Activated CD8-positive, alpha-beta T cell treated with anti-CD3 and anti-CD28 coated beads, Interleukin-2, amount 10 ng/mL, durations not matched to agents 7 days and 5 days (primary cell): ENCODE measurements at regions not wholly inside any gene's neighbourhood (a gene's known extent, or its start where the extent isn't known, plus 50 kb on each side); places are given as distances from the start of the nearest gene placed in this dataset.

Experiments used
- ATAC-seq: fragments of 150-1000 bp; cut with Tn5 transposase; one replicate; pipeline ENCODE4 v1.10.0; 2021; ENCODE audit warnings: moderate library complexity
- CTCF ChIA-PET: fragments of 350-600 bp; sonication (Branson Sonifier 250); formaldehyde crosslinking; loops from one replicate; lab custom pipeline; 2021; ENCODE audit warnings: antibody characterized with exemption; lab: Charles Lee
- POLR2A ChIA-PET: fragments of 350-600 bp; sonication (Branson Sonifier 250); formaldehyde crosslinking; loops from one replicate; lab custom pipeline; 2021; ENCODE audit warnings: antibody characterized with exemption; lab: Charles Lee
- DNase-seq: peaks from one replicate; pipeline ENCODE4 v3.0.0-alpha.2; 2020
- H3K27ac Mint-ChIP-seq: one replicate; pipeline ENCODE4 v1.8.0; 2021; ENCODE audit warnings: mild to moderate bottlenecking, mixed read lengths
- H3K27me3 Mint-ChIP-seq: one replicate; pipeline ENCODE4 v1.8.0; 2021; ENCODE audit warnings: low read depth, mixed read lengths
- H3K36me3 Mint-ChIP-seq: one replicate; pipeline ENCODE4 v1.8.0; 2021; ENCODE audit warnings: low read depth, mixed read lengths
- H3K4me1 Mint-ChIP-seq: one replicate; pipeline ENCODE4 v1.8.0; 2021; ENCODE audit warnings: low read depth, mixed read lengths
- H3K4me3 Mint-ChIP-seq: one replicate; pipeline ENCODE4 v1.8.0; 2021; ENCODE audit warnings: mild to moderate bottlenecking, mixed read lengths
- H3K9me3 Mint-ChIP-seq: one replicate; pipeline ENCODE4 v1.8.0; 2022; ENCODE audit warnings: mixed read lengths; ENCODE audit not compliant: insufficient read depth

DNA sequence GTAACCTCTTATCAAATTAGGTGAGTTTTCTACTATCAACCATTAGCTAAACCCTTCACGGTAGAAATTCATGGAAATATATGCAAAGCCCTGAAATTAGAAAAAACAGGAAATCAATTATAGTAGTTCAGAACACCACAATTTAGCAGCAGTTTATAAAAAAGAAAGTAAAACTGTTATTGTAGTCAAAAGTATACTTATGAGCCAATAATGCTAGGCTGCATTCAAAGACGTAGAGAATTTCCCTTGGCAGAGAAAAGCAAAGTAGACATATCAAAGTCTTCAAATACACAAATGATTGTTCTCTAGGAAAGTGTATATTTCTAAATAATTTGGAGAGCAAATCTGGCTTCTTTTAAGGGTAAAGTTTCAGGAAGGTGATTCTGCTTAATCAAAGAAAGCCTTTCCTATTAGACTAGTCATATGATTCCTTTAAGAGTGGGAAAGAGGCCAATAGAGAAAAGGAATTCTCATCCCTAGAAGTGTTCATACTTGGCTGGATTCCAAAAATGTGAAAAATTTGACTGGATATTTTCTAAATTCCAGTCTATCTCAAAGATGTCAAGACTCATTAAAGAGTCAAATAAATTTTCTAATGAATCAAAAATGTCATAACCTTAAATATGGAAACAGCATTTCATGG lies 185.5 kb downstream of the SMC2 start:
- no peak for ATAC-seq
- Mint-ChIP-seq H3K27ac (no peak overlapping the region), H3K4me1 (no peaks in the 10 kb centered on the region), H3K36me3 (no peaks in the 10 kb centered on the region), H3K9me3 (no peaks in the 10 kb centered on the region), H3K27me3 (no peaks in the 10 kb centered on the region), H3K4me3 (no peak overlapping the region)
- no peak for DNase-seq
- ChIA-PET CTCF (no interaction called here), POLR2A (no interaction called here)

DNA sequence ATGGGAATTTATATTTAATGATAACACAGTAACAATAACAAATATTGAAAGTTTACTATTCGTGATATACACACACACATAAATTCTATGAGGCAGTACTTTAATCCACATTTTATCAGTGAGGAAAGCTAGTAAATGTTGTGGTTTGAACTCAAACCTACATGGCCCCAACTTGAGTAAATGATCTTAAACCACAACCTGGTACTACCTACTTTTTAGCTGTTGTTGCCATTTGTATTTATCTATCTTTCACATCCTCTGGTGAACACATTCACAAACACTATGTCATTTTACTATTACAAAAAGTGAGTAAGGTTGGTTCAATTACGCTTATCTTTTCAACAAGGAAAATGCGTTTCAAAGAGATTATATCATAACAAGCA lies 186.1 kb downstream of the SMC2 start:
- ATAC-seq (no peak), DNase-seq (no peak)
- no peaks in the 10 kb centered on the region for H3K9me3 Mint-ChIP-seq
- no peak overlapping the region for H3K4me3 Mint-ChIP-seq
- no peaks in the 10 kb centered on the region for H3K36me3 Mint-ChIP-seq
- no peaks in the 10 kb centered on the region for H3K27me3 Mint-ChIP-seq
- H3K4me1 Mint-ChIP-seq: no peaks in the 10 kb centered on the region
- ChIA-PET CTCF (no interaction called here), POLR2A (no interaction called here)
- no peak overlapping the region for H3K27ac Mint-ChIP-seq

DNA sequence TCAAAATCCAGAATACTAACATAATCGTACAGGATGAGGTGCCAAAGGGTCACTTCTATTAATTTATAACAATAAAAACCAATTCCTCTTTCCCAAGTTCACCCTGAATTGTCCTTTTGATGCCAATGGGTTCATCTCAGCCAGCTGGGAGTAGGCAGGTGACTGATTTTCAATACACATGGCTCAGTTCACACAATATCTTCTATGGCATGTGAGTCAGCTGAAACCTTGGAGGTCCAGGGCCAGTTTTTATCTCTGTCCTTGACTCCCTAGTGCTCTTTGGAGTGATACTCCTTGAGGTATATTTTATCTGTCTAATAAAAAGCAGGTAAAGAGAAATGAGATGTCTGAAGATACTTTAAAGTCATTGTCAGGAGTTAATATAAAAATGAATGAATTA lies 186.6 kb downstream of the SMC2 start:
- no peak overlapping the region for H3K27ac Mint-ChIP-seq
- POLR2A ChIA-PET: no interaction called here
- H3K9me3 Mint-ChIP-seq: no peaks in the 10 kb centered on the region
- no peaks in the 10 kb centered on the region for H3K27me3 Mint-ChIP-seq
- H3K4me1 Mint-ChIP-seq: no peaks in the 10 kb centered on the region
- DNase-seq (no peak), ATAC-seq (no peak)
- H3K4me3 Mint-ChIP-seq: no peak overlapping the region
- H3K36me3 Mint-ChIP-seq: no peaks in the 10 kb centered on the region
- CTCF ChIA-PET: no interaction called here

DNA sequence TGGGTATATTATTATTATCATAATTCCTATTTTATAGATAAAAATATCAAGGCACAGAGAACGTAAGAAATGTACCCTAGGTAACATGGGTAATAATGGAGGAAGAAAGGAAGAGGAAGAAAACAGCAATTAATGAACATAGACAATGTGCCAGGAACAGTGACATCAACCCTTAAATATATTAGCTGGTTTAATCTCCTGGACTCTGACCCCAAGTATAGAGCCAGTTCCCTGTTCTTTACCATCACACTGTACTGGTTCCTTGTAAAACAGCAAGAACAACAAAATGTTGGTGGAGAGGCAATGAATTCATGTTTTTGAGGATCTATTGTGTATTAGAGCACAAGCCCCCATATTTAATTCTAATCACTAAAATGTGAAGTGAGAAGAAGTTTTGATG lies 192.1 kb downstream of the SMC2 start:
- Mint-ChIP-seq H3K4me1 (no peaks in the 10 kb centered on the region), H3K9me3 (no peaks in the 10 kb centered on the region), H3K27me3 (no peaks in the 10 kb centered on the region), H3K36me3 (no peaks in the 10 kb centered on the region), H3K4me3 (no peak overlapping the region), H3K27ac (no peak overlapping the region)
- DNase-seq (no peak), ATAC-seq (no peak)
- ChIA-PET POLR2A (no interaction called here), CTCF (no interaction called here)

DNA sequence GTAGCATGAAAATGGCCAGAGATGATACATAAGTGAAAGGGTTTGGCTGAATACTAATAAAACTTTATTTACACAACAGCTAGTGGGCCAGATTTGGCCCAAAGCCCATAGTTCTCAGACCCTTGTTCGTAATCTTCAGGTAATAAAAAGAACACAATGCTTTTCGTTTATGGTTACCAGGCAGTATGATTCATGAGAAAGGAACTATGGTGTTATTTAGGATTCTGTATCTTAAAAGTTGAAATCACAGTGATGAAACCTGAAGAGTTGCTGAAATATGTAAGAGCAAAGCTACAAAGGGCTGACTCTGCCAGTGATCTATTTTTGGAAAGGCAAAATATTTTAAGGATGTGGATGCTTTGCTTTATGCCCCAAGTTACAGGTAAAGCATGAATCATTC lies 192.7 kb downstream of the SMC2 start:
- Mint-ChIP-seq H3K27ac (no peak overlapping the region), H3K9me3 (no peaks in the 10 kb centered on the region), H3K36me3 (no peaks in the 10 kb centered on the region), H3K4me3 (no peak overlapping the region), H3K27me3 (no peaks in the 10 kb centered on the region), H3K4me1 (no peaks in the 10 kb centered on the region)
- ChIA-PET CTCF (no interaction called here), POLR2A (no interaction called here)
- ATAC-seq: no peak
- no peak for DNase-seq

DNA sequence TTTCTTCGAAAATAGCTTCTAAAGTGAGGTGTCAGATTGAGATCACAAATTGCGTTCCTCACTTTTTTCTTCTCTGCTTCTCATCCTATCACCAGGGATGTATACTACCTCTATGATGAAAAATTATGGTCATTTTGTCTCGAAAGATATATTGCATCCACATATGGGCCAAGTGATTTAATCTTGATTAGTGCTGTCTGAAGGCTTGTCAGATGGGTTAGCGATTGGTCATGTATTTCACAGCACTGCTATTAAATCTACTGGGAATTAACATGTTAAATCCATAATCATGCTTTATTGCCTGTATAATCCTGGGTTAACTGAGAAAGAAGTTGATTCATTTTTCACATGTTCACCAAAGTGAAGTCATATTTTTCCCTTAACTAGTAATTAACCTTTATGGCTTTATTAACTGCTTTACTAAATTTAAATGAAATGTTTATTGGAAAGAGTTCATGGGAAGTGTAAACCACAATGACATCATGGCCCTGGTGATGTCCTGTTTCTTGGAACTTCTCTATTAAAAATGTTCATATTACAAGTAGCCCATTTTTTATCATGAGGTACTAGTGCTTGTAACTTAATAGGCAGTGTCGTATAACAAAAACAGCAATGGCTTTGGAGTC lies 193.3 kb downstream of the SMC2 start:
- no peaks in the 10 kb centered on the region for H3K9me3 Mint-ChIP-seq
- no peaks in the 10 kb centered on the region for H3K27me3 Mint-ChIP-seq
- H3K36me3 Mint-ChIP-seq: no peaks in the 10 kb centered on the region
- POLR2A ChIA-PET: no interaction called here
- H3K4me3 Mint-ChIP-seq: no peak overlapping the region
- H3K27ac Mint-ChIP-seq: no peak overlapping the region
- ATAC-seq (no peak), DNase-seq (no peak)
- CTCF ChIA-PET: no interaction called here
- H3K4me1 Mint-ChIP-seq: no peaks in the 10 kb centered on the region

DNA sequence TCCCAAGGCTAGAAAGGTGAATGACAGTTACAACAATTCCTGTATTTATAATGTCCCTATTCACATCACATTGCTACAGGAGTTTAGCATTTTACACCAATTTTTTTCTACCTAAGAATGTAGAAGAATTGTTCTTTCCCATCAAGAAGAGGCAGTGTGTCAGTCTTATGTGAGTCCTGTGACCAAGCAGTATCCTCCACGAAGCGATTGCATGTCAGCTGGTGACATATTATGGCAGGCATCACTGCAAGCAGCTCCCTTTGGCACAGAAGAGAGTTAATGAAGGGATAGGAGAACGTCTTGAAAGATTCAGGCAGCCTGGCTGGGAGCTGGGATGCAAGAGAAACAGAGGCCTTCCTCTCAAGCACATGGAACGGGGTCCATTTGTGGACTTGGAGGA lies 199.8 kb downstream of the SMC2 start:
- H3K9me3 Mint-ChIP-seq: no peaks in the 10 kb centered on the region
- H3K4me3 Mint-ChIP-seq: no peak overlapping the region
- no peak for ATAC-seq
- H3K36me3 Mint-ChIP-seq: no peaks in the 10 kb centered on the region
- no peak overlapping the region for H3K27ac Mint-ChIP-seq
- no peaks in the 10 kb centered on the region for H3K27me3 Mint-ChIP-seq
- DNase-seq: no peak
- ChIA-PET CTCF (no interaction called here), POLR2A (no interaction called here)
- H3K4me1 Mint-ChIP-seq: no peaks in the 10 kb centered on the region

DNA sequence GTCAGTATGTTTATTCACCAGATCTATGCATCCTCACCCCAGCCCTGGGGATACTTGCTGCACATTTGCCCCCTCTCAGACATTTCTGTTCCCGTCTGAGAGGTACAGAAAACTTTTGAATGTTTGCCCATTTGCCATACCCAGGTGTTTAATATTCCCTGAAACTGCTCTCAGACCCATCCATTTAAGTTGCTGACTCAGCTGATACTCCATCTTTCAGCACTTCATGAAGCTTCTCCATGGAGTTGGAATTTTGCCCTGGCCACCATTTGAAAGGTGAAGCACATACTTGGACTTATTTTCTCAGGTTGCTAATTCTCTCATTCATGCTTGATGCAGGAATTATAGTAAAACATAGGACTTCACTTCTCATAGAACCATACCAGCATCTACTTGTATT lies 203.9 kb upstream of the OR13F1 start:
- H3K4me1 Mint-ChIP-seq: no peaks in the 10 kb centered on the region
- H3K36me3 Mint-ChIP-seq: no peaks in the 10 kb centered on the region
- H3K27me3 Mint-ChIP-seq: no peaks in the 10 kb centered on the region
- H3K4me3 Mint-ChIP-seq: no peak overlapping the region
- ATAC-seq (no peak), DNase-seq (no peak)
- no peak overlapping the region for H3K27ac Mint-ChIP-seq
- ChIA-PET POLR2A (no interaction called here), CTCF (no interaction called here)
- no peaks in the 10 kb centered on the region for H3K9me3 Mint-ChIP-seq

DNA sequence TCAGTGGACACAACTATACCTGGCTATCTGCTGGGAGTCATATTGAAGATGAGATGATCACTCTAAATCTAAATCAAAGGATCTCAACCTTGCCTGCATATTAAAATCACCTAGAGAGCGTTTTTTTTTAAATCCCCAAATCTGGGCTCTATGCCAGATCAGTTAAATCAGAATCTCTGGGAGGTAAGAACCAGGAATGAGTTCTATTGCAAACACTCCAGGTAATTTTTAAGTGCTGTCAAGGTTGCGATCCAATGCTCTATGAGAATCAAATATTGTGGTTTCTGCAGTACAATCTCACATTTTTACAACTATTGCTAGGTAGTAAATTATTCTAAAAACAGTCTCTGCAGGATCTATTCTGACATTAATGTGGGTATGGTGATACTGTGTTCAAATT lies 202.3 kb upstream of the OR13F1 start:
- H3K4me1 Mint-ChIP-seq: no peaks in the 10 kb centered on the region
- no peaks in the 10 kb centered on the region for H3K36me3 Mint-ChIP-seq
- no peak overlapping the region for H3K4me3 Mint-ChIP-seq
- no peak overlapping the region for H3K27ac Mint-ChIP-seq
- no peaks in the 10 kb centered on the region for H3K9me3 Mint-ChIP-seq
- H3K27me3 Mint-ChIP-seq: no peaks in the 10 kb centered on the region
- DNase-seq: no peak
- ChIA-PET POLR2A (no interaction called here), CTCF (no interaction called here)
- ATAC-seq: no peak

DNA sequence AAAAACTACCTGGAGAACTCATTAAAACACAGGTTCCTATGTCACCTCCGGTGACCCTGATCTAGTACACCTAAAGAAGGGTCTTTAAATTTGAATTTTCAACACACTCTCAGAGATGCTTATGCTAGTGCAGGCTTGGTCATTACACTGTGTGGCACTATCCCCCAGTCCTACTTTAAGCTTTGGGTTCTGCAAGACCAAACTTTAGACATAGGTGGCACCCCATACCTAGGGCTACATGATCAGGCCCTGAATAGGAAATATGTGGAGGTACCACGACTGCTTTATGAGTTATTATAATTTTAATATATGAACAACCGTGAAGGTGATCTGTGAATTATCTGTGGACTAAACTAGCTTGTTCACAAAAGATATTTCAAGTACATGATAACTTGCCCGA lies 201.3 kb upstream of the OR13F1 start:
- ChIA-PET CTCF (no interaction called here), POLR2A (no interaction called here)
- ATAC-seq (no peak), DNase-seq (no peak)
- no peaks in the 10 kb centered on the region for H3K36me3 Mint-ChIP-seq
- H3K4me1 Mint-ChIP-seq: no peaks in the 10 kb centered on the region
- H3K9me3 Mint-ChIP-seq: no peaks in the 10 kb centered on the region
- no peak overlapping the region for H3K27ac Mint-ChIP-seq
- H3K27me3 Mint-ChIP-seq: no peaks in the 10 kb centered on the region
- no peak overlapping the region for H3K4me3 Mint-ChIP-seq

DNA sequence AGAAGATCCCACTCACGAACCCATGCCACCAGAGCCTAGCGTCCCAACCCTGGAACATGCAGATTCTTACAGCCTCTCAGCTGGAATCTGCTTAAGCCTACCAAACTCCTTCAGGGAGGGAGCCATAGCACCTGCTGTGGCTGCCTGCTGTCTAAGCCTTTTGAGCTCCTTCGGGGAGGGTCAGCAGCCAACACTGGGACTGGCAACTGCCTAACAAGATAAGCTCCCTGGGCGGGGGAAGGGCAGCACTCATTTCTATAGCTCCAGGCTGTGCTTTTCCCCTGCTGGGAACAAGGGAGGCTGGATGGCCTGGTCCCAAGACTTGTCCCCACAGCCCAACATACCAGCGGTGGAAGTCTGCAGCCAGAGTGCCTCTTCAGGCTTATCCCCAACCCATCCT lies 199.1 kb upstream of the OR13F1 start:
- H3K9me3 Mint-ChIP-seq: no peaks in the 10 kb centered on the region
- H3K27me3 Mint-ChIP-seq: no peaks in the 10 kb centered on the region
- ChIA-PET POLR2A (no interaction called here), CTCF (no interaction called here)
- H3K36me3 Mint-ChIP-seq: no peaks in the 10 kb centered on the region
- H3K4me1 Mint-ChIP-seq: no peaks in the 10 kb centered on the region
- no peak for ATAC-seq
- no peak overlapping the region for H3K27ac Mint-ChIP-seq
- DNase-seq: no peak
- no peak overlapping the region for H3K4me3 Mint-ChIP-seq

DNA sequence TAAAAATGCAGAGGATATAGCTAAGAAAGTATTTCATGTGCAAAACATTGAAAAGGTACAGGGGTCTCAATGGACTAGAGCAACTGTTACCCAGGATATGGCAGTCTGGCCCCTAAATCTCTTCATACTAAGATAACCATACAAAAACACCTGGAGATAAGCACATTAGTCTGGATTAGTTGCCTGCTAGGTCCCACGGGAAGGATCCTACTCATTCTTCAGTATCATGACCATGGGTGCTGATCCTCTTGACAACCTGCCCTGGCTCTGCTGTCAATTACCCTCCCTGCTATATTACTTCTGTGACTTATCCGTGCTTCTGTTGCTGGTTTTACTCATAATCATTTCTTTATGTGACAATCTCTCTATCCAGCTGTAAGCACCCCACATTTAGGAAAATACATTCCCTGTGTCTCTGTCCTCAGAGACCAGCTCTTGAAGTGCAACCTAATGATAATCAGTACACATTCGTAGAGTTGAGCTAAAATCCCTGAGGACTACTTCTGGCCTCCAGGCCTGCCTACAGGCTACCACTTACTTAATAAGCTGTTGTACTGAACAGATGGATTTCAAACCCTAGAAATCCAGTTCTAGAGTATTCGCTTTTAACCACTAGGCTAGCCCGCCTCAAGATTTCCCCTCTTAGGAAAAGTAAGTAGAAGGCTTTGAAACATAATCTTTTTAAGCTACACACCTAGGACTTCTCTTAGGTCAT lies 190.5 kb upstream of the OR13F1 start:
- ATAC-seq (no peak), DNase-seq (no peak)
- H3K4me3 Mint-ChIP-seq: no peak overlapping the region
- no peaks in the 10 kb centered on the region for H3K36me3 Mint-ChIP-seq
- ChIA-PET CTCF (no interaction called here), POLR2A (no interaction called here)
- no peaks in the 10 kb centered on the region for H3K4me1 Mint-ChIP-seq
- no peak overlapping the region for H3K27ac Mint-ChIP-seq
- no peaks in the 10 kb centered on the region for H3K27me3 Mint-ChIP-seq
- no peaks in the 10 kb centered on the region for H3K9me3 Mint-ChIP-seq
